GM23338 (cell line): ENCODE measurements at regions not wholly inside any gene's neighbourhood (a gene's known extent, or its start where the extent isn't known, plus 50 kb on each side); places are given as distances from the start of the nearest gene placed in this dataset.

Source experiments
- CTCF ChIP-seq, 2 experiments: fragments of 200-600 bp in 1 of 2; sonication (generic) in 1 of 2; conservative IDR thresholded peaks; 2 replicates each; pipeline versions ENCODE4 v1.5.1 to v1.6.1; 2016 to 2017; ENCODE audit warnings: antibody characterized with exemption in 2 of 2, low read depth in 2 of 2, mild to moderate bottlenecking in 2 of 2, moderate library complexity in 1 of 2
- EZH2 ChIP-seq: fragments of 200-600 bp; sonication (generic); IDR thresholded peaks from one replicate; pipeline ENCODE4 v1.8.0; 2017; ENCODE audit warnings: antibody characterized with exemption, mild to moderate bottlenecking, low read depth; ENCODE audit not compliant: unreplicated experiment
- JUNB ChIP-seq: IDR thresholded peaks from one replicate; pipeline ENCODE4 v1.6.1; 2016; ENCODE audit warnings: antibody characterized with exemption; ENCODE audit not compliant: unreplicated experiment
- POLR2AphosphoS5 ChIP-seq: IDR thresholded peaks from 2 replicates; pipeline ENCODE4 v1.6.1; 2016; ENCODE audit warnings: antibody characterized with exemption, low read depth
- TF ChIP-seq, protein P1 (sequence below): IDR thresholded peaks from one replicate; pipeline ENCODE4 v1.6.1; 2018; ENCODE audit warnings: antibody characterized with exemption; ENCODE audit not compliant: unreplicated experiment

GRCh38 chr1:4586611-4587160 is 67.7 kb upstream of the AJAP1 start:
- TF ChIP-seq CTCF (conservative IDR thresholded peaks at IDR 0.05; ENCODE audit: low read depth in 2 of 2) (no peak), POLR2AphosphoS5 (no peak), EZH2 (no peak), JUNB (no peak)
- TF ChIP-seq, protein P1, sequence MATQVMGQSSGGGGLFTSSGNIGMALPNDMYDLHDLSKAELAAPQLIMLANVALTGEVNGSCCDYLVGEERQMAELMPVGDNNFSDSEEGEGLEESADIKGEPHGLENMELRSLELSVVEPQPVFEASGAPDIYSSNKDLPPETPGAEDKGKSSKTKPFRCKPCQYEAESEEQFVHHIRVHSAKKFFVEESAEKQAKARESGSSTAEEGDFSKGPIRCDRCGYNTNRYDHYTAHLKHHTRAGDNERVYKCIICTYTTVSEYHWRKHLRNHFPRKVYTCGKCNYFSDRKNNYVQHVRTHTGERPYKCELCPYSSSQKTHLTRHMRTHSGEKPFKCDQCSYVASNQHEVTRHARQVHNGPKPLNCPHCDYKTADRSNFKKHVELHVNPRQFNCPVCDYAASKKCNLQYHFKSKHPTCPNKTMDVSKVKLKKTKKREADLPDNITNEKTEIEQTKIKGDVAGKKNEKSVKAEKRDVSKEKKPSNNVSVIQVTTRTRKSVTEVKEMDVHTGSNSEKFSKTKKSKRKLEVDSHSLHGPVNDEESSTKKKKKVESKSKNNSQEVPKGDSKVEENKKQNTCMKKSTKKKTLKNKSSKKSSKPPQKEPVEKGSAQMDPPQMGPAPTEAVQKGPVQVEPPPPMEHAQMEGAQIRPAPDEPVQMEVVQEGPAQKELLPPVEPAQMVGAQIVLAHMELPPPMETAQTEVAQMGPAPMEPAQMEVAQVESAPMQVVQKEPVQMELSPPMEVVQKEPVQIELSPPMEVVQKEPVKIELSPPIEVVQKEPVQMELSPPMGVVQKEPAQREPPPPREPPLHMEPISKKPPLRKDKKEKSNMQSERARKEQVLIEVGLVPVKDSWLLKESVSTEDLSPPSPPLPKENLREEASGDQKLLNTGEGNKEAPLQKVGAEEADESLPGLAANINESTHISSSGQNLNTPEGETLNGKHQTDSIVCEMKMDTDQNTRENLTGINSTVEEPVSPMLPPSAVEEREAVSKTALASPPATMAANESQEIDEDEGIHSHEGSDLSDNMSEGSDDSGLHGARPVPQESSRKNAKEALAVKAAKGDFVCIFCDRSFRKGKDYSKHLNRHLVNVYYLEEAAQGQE: no peak
